ENCODE measurements at regions not wholly inside any gene's neighbourhood (a gene's known extent, or its start where the extent isn't known, plus 50 kb on each side); places are given as distances from the start of the nearest gene placed in this dataset.
A peak's percentile ranks its signal among the peaks of the same experiment; 100 is the strongest.

DNA sequence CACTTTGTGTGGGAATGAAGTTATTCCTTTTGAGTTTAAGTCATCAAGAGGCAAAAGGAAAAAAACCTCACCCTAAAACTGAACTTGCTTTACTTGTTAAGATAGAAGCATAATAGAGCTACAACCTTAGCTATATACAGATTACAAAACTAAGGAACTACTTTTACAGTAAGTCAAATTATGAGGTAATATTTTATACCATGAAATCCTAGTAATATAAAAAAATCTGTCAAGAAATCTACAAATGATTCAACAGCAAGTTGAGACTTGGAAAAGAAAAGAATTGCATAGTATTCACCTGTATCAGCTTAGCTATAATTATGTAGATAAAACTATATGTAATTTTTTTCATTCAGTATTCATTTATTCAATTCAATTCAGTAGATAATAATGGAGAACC lies 335.3 kb downstream of the KLF5 start:
- DNase-seq (ENCODE audit: low spot score) = no peak

GRCh38 chr13:73390100-73390499 lies 331.3 kb downstream of the KLF5 start:
- no peak for DNase-seq (ENCODE audit: low spot score)

DNA sequence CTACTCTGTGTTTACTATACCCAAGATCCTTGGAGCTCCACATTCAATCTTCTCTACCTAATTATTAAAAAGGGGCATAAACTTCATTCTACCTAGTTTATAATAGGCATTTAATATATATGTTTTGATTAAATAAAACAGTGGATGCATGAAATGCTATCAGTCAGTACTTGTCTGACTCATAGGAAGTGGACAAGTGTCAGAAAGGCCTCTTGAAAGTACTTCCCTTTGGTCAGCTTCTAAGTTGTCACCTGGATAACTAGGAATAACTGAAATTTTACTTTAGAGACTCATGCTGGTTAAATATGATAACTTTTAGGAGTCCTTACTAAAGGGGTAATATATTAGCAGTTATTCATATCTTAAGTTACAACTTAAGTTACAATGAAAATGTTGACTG lies 329.8 kb downstream of the KLF5 start:
- DNase-seq (ENCODE audit: low spot score) = no peak

GRCh38 chr13:73387318-73387717 lies 328.5 kb downstream of the KLF5 start:
- DNase-seq (ENCODE audit: low spot score) = no peak

DNA sequence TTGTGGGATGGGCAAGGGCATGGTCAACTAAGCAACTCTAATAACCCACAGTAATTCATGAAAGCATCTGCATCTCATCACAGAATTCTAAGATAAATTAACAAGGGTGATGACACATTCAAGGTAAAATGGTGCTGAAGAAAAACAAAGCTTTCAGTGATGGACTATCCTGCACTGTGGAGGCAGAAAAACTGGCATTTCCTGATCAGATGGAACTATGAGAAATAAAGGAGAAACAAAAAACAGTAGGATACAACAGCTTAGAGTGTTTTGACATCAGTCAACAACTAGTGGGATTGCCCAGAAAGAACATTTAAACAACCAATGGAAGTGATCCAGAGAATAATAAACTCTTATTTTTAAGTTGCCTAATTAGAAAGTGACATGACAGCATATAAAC lies 327.0 kb downstream of the KLF5 start:
- no peak for DNase-seq (ENCODE audit: low spot score)

DNA sequence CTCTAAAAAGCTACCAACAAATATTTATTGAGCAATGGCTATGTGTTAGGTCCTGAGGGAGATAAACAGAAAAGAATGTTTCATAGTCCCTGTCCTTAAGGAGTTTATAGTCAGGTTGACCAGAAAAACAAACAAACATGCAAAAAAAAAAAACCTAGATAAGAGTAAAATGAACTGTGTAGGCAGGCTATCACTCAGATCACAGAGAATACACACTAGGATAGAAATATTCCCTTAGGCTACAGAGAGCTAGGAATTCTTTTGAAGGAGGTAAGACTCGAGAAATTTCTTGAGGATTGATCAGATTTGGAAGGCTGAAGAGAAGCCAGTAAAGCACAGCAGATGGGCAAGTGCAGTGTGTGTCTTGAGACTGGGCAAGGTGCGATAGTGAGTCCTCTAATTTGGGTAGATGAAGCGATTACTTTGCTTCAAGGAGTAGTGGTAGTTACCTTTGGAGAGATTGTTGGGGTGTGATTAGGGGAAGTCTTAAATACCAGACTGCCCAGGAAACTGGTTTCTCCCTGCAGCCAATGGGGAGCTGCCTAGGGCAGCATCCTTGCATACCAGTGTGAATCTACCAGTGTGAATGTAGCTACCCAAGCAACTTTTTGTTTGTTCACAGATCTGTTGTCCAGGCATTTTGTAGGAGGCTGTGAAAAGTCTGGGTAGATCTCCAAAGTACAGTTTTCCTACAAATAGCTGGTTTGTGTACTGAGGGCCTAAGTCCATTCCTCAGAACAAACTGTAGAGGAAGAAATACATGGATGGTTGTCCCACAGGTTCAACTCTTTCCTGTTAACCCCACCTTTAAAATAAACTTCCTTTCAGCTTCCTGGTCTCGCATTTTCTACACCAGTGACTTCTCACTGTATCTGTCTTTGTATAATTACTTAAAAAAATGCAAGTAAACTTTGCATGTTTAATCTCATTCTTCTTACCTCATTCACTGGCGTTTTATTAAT lies 314.1 kb downstream of the KLF5 start:
- no peak for DNase-seq (ENCODE audit: low spot score)

DNA sequence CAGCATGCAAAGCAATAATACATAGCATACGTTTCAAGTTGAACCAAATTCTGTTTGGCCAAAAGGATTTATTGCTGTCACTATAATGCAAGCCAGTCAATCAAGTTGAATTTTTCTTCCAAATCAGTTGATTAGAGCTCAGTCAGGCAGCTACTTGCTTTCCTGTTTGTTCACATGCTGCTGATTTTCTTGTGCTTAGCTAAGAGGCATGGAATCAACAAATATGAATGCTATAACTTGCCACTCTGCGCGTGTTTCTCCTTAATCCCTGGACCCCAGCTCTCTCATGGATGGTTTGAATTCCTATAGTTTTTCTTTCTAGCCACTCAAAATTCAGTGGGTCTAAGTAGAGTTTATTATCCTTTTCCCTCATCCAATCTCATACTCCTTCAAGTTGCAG lies 311.3 kb downstream of the KLF5 start:
- no peak for DNase-seq (ENCODE audit: low spot score)

DNA sequence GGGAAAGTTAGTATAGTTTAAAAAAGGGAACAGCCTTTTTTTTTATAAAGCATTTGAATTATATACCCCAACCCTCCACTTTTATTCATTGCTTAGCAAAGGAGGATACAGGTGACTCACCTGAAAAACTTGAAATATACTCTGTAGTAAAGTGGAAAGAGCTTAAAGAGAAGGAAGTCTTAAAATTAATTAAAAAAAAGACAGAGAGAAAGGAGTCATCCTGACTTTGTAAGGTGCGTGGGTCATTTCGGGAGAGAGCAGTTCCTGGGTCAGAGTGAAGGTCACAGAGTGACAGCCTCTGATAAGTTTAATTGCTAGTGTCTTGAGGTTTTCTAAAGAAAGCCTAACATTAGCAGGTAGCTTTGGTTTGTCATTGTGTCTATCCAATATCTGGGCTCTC lies 310.3 kb downstream of the KLF5 start:
- DNase-seq (ENCODE audit: low spot score) = no peak

DNA sequence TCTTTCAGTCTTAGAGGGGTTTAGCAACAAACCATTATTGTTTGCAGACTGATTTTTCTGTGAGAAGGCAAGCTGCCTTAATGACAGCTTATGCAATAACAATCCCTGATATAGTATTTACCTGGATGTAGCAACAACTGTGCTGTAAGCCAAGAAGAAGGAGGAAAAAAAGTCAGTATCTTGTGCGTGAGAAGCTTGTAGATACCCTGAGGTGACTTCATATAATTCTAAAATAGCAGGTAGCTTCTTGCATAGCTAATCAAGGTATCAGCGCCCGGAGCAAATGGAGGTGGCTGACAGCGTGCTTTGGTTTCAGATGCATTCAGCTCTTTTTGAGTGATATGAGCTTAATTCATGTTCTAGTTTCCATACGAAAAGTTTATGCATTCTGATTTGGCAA lies 309.8 kb downstream of the KLF5 start:
- DNase-seq (ENCODE audit: low spot score) = no peak

DNA sequence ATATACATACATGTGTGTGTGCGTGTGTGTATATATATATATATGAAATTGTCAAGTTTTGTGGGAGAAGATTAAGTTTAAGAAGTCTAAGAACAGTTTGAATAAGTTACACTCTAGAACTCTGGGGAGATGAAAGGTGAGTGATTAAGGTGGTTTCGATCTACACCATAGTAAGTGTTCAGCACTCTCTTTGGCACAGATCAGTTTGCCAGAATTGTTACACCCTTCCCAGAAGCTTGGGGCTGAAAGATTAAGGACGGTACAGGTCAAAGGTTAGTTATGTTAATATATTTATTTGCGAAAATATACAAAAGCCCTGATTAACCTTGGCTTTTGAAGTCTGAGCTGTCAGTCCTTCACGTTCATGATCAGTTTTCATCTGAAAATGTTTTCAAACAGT lies 309.1 kb downstream of the KLF5 start:
- DNase-seq (ENCODE audit: low spot score) = no peak

DNA sequence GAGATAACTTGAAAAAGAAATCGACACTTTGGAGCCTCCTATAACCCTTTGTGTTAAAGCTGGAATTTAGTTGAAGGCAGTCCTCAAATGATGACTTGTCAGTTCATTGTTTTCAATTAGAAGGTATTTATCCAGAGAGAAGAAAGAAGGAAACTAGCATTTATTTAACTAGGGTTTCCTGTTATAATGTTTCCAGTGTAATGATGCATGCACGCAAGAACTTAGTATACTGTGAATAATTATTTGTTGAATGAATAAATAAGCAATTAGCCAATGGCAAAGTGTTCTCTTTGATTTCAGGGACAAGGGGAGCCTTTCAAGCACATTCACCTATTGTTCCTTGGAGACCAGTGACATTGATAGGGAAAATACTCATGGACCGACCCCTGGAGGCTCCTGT lies 307.4 kb downstream of the KLF5 start:
- DNase-seq (ENCODE audit: low spot score) = no peak

GRCh38 chr13:73365681-73366080 lies 306.9 kb downstream of the KLF5 start:
- DNase-seq (ENCODE audit: low spot score) = no peak

DNA sequence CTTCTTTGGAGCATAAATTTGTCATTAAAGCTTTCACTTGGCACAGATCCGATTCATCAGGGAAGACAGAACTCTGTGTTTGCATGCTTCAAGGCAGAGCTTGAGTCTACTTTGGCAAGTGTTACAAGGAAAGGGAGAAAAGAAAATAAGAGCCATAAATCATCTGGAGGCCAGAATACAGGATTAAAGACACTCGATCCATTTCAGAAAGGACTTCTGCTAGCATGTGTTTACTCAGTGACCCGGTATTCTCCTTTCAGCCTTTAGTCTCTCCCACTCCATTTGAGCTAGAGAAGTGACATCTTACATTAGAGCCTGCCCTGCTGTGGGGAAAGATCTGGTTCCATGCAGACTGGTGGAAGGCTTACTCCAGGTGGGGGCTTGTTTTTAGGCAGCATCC lies 306.4 kb downstream of the KLF5 start:
- no peak for DNase-seq (ENCODE audit: low spot score)

DNA sequence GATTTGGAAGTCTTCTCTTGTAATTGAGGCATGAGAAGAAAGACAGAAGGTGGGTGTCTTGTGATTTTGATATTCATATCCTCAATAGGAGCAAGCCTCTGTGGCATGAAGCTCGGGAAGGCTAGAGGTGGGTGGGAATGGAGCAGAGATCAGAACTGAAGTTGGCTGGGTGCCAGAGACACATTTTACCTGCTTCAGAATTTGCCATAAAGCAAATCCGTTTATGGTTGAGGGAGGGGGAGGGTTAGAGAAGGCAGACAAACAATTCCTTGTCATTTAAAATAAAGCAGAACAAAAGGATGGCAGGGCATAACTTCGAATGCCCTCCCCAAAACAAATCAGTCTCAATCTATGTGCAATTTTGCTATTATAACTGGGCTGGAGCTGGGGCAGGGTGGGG lies 305.9 kb downstream of the KLF5 start:
- no peak for DNase-seq (ENCODE audit: low spot score)

- DNase-seq (ENCODE audit: low spot score) = no peak
These were observed 299.8 kb downstream of the KLF5 start for GRCh38 chr13:73358606-73359095.

DNA sequence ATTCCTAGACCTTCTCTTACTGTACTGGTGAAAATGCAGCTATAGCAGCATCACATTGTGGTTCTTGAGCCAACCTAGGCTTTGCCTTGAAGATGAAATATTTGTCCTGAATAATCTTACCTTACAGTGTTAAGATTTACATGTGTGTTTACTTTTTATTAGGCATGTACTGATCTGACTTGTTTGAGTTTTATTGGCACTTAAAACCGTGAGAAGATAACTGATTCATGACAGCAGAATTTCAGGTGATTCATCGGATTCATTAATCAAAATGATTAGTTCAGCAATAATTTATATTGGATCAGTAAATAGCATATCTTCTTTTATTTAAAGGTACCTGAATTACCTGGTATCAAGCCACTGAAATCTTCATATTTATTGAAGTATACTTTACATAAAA lies 296.3 kb downstream of the KLF5 start:
- DNase-seq (ENCODE audit: low spot score) = no peak

- DNase-seq (ENCODE audit: low spot score) = no peak
These were observed 292.9 kb downstream of the KLF5 start for GRCh38 chr13:73351730-73352129.

DNA sequence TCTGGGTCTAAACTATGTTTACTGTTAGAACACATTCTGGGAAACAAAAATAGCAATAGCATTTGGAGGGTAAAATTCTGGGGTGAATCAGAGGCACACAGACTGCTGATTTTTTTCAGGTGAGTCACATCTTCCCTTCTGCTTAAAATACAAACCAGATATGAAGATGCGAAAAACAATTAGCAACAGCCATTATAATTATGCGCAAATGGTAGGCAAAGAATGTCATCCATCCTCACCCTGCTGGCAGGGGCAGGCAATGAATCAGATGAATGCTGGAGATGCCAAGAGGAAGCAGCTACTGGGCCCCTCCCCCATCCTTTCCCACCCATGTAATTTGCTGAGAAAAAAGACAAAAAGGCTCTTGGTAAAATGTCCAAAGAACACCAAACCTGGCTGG lies 282.9 kb downstream of the KLF5 start:
- DNase-seq (ENCODE audit: low spot score) = peak; percentile 58

DNA sequence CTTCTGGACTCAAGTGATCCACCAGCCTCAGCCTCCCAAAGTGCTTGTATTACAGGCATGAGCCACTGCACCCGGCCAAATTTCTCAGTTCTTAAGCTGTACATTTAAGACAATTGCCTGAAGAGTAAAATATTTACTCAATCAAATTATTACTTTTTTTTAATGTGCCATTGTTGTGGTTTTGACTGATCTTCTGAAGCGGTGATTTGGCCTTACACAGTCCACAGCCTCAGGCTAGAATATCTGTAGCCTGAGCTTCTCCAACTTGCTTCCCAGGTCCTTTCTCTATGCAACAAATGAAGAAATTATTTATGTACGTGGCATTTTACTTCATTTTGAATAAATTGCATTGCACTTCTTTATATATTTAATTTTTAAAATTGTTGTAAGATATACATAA lies 281.3 kb downstream of the KLF5 start:
- DNase-seq (ENCODE audit: low spot score) = no peak

- no peak for DNase-seq (ENCODE audit: low spot score)
These were observed 280.3 kb downstream of the KLF5 start for GRCh38 chr13:73339086-73339485.

- no peak for DNase-seq (ENCODE audit: low spot score)
These were observed 279.6 kb downstream of the KLF5 start for GRCh38 chr13:73338389-73338788.

DNA sequence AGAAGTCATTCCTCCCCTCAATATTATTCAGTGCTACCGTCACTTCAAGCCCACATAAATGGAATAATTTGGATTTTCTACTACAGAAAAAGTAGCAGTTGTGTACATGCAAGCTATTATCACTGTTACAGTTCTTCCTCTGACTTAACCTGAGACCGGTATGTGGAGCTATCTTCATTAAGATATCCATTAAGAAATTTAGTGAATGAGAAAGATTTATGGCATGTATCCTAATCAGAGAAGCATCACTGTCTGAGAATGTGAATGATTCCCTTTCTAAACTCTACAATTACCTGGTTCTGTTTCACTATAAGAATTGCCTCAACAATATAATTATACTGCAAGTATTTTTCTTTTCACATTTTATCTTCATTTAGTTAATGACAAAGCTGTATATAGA lies 278.7 kb downstream of the KLF5 start:
- DNase-seq (ENCODE audit: low spot score) = no peak

- no peak for DNase-seq (ENCODE audit: low spot score)
These were observed 278.0 kb downstream of the KLF5 start for GRCh38 chr13:73336773-73337172.

GRCh38 chr13:73335944-73336343 lies 277.1 kb downstream of the KLF5 start:
- DNase-seq (ENCODE audit: low spot score) = no peak

Measured in AG20443 (cell line).